NCI-H510A treated with DMSO at 0.1 percent for 48 hours (cell line): ENCODE measurements at regions not wholly inside any gene's neighbourhood (a gene's known extent, or its start where the extent isn't known, plus 50 kb on each side); places are given as distances from the start of the nearest gene placed in this dataset.

Experiments used
- DNase-seq: peaks from one replicate; lab custom pipeline; 2025; lab: John Stamatoyannopoulos, UW

DNA sequence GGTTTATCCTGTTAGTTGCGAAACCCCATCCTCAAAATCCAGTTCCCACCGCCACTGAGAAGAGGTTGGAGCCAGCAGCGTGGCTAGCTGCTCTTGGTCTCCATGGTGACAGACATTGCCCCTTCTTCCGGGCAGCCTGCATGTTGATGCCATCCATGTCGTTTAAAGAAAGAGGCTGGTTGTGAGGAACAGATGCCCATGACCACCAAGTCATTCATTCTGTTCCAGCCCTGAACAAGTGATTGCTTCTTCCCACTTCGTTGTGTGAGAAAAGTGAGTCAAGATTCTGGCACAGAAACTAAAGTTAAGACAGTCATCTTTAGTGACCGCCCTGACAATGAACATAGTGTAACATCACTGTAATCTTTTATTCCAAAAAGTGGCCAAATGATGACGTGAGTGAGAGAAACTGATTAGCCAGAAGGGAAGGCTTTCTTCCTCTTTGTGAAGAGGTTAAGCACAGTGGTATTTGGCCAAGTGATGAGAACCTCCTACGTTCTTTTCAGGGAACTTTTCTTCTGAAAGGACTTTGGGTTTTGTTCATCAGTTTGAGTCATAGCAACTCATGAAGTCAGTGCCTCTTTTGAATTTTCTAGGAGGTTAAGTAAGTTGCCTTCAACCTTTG lies 272.5 kb downstream of the GALR1 start:
- no peak for DNase-seq

DNA sequence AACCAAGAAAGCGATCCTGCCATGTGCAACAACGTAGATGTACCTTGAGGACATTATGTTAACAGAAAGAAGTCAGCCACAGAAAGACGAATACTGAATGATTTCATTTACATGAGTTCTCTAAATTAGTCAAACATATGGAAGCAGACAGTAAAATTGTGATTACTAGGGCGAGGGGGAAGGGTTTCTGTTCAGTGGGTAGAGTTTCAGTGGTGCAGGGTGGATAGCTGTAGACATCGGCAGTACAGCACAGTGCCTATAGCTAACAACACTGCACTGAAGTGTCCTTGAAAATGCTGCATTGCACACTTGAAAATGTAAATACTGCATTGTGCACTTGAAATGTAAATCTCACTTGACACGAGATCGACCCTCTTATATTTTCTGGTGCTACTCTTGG lies 275.3 kb downstream of the GALR1 start:
- DNase-seq = peak; percentile 94

DNA sequence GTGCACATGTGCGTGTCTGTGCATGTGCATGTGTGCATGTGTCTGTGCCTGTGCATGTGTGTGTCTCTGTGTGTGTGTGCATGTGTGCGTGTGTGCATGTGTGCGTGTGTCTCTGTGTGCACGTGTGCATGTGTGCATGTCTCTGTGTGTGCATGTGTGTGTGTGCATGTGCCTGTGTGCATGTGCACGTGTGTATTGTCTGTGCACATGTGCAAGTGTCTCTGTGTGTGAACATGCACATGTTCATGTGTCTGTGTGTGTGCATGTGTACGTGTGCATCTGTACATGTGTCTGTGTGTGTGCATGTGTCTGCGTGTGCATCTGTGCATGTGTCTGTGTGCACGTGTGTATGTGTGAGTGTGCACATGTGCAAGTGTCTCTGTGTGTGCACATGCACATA lies 277.3 kb downstream of the GALR1 start:
- no peak for DNase-seq

DNA sequence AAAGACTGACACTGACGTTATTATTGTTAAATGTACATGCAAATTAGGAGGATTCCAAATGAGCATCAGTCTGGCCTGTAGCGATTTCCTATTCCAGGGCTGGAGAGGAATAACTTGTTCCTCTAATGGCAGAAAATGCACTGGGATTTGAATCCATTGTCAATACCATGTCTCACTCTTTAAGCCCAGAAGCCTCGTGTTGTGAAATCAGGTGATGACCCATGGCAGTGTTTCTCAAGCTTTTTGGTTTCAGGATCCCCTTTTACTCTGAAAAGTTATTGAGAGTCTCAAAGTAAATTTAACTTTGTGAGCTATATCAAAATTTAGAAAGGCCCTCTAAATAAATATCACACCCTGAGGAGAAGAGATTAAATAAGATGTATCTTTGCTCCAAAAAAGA lies 279.2 kb downstream of the GALR1 start:
- DNase-seq = no peak

DNA sequence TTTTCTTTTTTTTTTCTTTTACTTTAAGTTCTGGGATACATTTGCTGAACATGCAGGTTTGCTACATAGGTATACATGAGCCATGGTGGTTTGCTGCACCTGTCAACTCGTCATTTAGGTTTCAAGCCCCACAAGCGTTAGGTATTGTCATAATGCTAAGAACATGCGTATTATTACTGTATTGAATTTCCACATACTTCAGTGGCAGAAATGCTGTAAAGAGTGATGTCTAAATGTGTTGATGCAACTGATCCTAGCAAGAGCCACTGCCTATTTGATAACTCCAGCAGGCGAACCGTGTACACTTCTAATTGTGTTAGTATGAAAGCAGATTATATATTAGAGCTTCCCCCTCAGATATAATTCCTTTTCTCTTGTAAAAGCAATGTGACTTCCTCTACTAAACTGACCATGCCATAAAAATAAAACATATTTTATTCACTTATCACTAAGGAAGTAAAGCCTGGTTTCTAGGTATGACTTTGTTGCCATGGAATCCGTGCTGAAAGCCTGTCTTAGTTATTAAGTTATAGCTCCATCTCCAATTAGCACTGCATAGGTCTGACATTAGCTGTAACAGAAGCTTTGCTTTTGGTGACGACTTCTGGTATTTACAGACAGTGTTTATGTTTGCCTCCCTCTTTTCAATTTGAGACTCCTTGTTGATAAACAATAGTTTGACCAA lies 280.0 kb downstream of the GALR1 start:
- DNase-seq = no peak

DNA sequence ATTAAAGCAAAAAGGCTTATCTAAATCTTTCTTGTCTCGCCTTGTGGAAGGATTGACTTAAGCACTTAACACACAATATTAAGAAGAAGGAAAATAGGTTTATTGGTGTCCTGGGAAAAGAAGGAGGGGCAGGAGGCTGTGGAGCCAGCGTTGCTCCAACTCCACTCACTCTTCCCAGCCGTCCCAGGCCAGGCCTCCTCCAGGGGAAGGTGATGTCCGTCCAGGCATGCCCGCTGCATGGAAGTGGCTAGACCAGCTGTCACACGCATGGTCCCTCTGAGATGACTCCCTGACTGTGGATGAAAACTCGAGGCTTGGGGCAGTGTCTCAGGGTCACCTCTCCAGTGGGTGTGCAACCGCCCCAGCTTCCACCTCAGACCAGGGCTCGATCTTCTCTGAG lies 281.1 kb downstream of the GALR1 start:
- no peak for DNase-seq

DNA sequence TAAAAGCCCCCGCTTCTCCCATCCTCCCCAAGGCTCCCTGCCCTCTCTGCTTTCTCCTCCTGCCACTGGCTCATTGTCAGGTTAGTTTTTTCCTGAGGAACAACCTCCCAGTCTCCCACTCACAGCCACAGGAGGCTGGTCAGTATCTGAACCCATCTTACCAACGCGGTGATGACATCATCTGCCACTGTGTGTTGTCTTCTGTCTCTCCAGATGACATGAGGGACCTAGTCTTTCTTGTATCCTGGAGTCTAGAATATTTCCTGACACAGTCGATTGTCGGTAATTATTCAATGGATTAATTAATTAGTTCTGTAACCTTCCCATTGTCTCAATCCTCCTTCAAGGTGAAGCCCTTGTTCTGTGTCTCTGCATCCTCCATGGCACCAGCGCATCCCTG lies 290.2 kb downstream of the GALR1 start:
- no peak for DNase-seq

DNA sequence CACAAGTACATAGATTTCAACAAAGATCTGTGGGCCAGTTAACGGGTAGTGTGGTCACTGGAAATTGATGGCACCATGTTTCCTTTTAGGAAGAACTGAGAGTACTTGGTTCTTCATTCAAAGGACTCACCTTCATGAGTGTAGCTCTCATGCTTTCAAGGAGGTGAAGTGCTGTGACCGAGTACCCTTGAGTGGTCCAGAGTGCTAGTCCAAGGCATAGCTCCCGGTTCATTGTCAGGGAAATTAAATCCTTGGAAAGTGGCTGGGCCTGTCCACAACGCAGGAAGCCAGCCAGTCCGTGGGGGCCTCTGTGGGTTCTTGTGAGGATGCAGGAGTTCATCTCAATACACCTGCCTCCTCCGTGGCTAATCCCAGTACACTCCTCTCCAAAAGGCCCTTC lies 295.1 kb downstream of the GALR1 start:
- DNase-seq = no peak

DNA sequence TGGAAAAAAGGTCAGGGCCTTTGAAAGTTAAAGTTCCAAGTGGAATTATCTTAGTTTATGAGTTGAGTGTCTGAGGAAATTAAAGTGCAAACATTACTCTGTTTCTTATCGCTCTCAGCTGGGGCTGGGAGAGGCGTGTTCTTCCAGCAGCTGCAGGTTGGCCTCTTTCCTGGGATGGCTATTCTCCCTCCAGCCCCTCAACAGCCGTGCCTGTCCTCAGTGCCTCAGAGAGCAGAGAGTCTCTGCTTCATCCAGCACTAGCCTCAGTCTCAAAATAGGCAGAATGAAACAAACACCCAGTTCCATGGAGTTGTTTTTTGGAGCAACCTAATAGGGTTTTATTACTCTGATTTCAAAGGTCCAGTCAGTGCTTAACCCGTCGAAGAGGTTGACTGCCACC lies 298.1 kb downstream of the GALR1 start:
- DNase-seq = no peak

DNA sequence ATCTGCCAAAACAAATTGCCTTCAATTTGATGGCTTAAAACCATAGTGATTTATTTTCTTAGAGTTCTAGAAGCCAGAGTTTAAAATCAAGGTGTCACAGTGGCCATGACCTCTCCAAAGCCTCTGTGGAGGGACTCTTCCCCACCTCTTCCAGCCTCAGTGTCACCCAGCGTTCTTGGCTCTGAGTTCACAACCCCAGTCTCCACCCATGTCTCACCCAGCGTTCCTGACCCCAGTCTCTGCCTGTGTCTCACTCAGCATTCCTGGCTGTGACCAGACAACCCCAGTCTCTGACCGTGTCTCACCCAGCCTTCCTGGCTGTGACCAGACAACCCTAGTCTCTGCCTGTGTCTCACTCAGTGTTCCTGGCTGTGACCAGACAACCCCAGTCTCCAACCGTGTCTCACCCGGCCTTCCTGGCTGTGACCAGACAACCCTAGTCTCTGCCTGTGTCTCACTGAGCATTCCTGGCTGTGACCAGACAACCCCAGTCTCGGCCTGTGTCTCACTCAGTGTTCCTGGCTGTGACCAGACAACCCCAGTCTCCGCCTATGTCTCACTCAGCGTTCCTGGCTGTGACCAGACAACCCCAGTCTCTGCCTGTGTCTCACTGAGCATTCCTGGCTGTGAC lies 299.3 kb downstream of the GALR1 start:
- DNase-seq = no peak

DNA sequence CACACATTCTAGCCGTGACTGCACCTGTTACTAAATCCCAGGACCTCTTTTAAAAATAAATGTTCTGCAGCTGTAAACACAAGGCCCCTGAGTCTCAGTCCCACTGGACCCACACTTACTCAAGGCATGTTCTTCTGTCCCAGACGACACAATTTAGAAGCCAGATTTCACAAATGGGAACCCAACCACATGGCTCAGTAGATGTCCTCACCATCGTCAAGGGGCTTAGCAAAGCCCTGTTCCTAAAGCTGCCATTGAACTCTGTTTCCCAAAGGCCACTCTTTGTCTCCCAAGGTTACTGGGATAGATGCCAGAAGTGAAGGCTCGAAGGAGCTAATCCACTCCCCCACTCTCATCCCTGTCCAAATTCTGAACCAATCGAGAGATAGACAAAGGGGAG lies 301.0 kb downstream of the GALR1 start:
- no peak for DNase-seq

DNA sequence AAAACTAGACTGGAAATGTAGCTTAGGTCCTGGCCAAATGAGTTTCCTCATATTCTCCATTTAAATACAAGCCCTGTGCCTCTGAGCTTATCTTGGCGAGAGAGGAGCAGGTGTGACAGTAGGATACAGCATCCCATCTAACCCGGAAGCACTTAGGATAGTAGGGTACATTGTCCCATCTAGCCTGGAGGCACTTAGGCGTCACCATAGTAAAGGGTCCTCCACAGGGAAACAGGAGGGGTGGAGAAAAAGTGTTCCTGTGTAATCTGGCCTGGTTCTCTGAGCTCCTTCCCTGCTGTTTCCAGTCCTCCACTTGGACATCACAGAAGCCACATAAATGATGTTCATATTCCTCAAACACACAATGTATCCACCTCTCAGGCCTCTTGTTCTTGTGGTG lies 301.4 kb downstream of the GALR1 start:
- no peak for DNase-seq

DNA sequence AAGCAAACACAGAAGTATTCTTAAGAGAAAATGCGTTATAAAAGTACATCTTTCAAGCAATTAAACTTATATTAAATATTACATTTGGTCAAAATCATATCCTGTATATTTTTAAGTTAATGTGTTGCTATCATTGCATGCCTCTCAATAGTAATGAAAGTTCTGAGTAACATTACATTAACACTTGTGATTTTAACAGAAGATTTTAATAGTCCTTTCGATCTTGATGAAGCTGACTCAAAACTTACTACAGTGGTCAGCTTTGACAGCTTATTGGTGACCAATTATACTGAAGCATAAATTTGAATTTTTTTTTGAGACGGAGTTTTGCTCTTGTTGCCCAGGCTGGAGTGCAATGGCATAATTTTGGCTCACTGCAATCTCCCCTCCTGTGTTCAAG lies 303.3 kb downstream of the GALR1 start:
- DNase-seq = no peak

DNA sequence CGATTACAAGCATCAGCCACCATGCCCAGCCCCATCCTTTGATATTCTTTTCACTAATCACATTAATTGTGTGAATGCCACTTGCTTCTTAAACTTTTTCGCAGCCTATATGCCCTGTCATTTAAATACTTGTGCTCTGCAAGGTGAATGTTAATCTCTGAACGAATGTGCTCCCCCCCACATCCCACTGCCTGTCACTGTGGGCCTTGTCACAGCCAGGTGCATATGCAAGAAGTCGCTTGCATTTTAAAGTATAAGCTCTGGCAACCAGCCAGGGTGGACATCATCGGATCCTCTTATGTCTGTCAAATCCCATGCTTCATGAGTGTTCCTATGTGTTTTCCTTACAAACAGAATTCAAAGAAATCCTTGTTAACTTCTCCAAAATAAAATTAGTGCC lies 304.4 kb downstream of the GALR1 start:
- no peak for DNase-seq

DNA sequence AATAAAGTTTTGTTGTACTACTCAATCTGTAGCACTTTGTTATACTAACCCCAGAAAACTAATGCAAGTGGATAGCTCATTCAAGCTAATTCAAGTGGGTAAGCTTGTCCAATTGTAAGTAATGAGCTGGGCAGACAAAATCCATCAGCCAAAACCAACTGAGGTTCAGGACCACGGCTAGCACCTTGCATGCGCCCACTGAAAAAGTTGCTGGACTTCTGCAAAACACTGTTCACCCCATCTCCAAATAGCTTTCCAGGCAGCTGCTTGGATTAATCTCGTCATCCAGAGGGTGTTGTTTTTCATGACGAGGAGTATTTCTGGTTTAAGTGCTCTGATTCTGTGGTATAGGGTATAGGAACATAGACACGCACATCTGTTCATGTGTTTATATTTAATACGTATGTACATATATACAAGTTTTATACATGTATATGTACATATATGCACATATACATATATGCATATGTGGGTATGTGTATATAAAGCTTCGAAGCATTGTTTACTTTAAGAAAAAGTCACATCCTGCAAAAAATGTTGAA lies 307.5 kb downstream of the GALR1 start:
- no peak for DNase-seq

DNA sequence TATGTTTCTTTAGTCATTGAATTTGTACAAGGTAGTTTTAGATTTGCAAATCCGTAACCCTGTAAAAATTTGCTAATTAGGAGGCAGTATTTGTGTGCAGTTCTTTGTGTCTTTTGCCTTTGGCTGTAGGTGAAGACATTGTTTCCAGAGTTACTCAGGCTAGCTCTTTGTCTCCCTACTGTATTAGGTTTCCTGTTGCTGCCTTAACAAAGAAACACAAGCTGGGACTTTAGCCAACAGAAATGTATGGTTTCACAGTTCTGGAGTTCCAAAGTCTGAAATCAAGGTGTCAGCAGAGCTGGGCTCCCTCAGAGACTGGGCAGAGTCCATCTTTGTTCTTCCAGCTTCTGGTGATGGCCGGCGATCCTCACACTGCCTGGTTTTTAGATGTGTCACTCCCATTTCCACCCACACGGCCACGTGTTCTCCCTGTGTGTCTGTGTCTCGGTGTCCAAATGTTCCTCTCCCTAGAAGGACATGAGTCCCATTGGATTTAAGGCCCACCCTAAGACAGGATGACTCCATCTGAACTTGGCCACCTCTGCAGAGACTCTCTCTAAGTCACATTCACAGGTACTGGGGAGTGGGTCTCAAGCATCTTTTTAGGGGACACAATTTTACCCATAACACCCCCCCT lies 309.7 kb downstream of the GALR1 start:
- DNase-seq = no peak

DNA sequence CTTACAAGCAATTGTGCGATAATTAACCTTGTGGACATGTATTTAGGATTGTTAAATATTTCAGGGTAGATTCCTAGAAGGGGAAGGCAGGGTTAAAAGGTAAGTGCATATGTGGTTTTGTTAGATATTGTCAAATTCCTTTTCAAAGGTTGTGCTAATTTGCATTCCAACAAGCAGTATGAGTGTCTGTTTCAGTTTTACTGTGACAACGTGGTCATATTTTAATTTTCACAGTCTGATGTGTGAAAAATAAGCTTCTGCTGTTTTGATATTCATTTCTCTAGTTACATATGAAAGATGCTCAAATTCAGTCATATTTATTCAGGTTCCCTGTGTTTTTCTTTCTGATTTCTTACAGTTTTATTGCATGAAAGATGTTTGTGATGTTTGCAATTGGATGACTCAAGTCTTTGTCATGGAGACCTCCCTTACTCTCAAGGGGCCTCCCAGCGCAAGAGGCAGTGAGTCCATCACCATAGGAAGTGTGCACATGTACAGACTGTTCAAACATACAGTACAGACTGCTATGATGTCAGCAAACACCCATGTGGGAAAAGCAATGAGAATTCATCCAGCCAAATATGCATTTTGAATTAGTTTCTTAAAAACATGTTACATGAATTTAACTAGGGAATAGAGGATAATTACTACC lies 310.8 kb downstream of the GALR1 start:
- no peak for DNase-seq

DNA sequence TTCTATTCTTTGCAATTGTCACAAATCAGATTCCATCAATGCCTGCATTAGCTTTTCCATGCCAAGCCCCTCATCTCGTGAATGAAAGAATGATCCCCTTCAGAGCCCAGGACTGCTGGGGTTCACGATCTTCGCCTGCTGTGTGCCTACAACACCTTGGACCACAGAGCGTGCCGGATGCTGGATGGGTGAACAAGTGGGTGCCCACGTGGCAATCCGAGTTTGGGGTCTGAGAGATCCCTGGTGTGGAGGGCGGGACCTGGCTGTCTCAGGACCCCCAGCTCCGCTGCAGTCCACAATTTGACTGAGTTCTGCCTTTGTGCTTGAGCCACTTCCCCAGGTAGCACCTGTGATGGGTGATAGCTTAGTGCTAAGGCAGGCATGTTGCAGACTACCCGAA lies 317.0 kb downstream of the GALR1 start:
- DNase-seq = no peak

DNA sequence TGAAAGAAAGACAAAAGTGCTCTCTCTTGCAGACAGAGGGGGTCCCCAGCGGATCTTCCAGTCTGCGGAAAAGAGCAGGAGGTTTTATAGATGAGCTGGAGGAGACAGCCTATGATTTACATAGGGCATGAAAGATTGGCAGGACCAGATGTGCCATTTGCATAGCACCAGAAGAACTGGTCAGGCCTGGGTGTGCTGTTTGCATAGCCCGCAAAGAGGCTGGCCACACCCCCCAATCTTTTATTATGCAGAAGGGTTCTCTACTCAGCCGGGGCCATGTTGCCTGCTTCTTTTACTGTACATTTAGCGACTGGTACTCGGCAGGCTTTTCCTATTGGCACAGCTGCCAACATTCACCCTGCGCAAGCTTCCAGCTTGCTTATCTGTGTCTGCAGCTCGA lies 317.6 kb downstream of the GALR1 start:
- DNase-seq = peak; percentile 79

DNA sequence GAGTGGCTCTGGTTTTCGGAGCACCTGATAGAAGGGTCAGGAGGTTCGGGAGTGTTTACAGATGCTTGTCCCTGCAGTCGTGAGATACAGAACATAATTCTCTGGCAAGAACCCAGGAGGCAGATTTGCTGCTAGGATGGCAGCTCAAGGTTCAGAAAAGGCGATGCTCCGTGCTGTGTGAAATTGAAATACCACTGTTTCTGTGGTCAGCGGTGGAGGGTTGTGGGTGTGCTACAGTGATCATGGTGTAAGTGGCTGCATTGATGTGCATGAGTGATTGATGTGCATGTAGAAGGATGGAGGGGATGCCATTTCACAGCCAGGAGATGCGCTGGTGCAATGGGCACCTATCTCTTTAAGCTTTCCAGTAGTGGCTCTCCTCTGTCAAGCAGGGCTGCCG lies 322.1 kb downstream of the GALR1 start:
- DNase-seq = no peak

DNA sequence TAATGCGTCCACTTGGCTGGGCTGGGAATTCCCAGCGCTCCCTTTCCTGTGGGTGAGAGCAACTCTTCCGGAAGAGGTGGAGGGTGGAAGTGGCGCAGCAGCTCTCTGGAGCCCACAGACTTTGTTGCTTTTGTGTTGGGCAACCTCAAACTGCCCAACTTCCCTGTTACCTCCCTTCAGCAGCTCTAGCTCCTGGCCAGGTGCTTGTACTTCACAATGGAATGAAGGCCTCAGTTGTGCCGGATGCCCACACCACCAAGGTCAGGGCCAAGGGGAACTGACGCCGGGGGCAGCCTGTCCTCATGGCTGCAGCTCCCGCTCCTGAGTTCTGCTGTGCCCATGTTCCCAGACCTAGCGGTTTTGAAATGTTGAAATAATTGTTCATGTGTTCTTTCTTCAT lies 322.9 kb downstream of the GALR1 start:
- no peak for DNase-seq

DNA sequence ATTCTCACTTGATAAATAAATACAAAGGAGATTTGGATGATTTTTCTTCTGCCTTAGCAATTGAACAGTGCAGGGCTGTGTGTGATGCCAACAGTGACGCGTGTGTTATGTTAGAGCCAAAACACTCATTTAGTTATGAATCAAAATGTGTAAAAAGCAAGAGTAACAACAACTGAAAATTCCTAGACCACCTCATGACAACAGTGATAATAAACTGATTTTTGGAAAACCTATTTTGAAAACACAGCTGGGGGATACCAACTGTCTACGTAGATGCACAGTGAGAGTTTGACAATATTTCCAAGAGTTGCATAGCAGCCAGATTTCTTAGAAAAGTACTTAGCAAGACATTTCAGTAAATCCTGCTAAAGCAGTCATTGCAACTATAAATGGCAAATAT lies 323.9 kb downstream of the GALR1 start:
- no peak for DNase-seq
